ENCODE measurements at regions not wholly inside any gene's neighbourhood (a gene's known extent, or its start where the extent isn't known, plus 50 kb on each side); places are given as distances from the start of the nearest gene placed in this dataset.
A peak's percentile ranks its signal among the peaks of the same experiment; 100 is the strongest.

DNA sequence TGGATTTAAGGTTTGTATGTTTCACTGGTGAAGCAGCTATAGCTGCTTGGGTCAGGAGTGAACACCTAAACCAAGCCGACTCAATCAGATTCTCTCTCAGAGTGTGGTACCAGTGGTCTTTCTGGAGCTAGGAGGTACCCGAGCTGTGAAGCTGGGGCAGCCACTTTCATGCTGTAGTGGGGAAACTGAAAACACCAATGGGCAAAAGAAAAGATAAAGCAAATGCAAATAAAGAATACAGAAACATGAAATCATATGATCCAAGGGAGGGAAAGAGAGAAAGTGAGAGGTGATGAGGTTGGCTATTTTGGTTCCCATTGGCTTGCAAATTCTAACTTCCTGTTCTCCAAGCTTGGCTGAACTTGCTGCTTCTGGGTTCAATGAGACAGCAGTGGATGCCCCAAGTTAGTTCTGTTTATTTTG, 212.3 kb upstream of the CFAP20DC start:
- no peak for ATAC-seq
- intact Hi-C loops (cut with DNase I) = no loop called here
- DNase-seq = no peak

DNA sequence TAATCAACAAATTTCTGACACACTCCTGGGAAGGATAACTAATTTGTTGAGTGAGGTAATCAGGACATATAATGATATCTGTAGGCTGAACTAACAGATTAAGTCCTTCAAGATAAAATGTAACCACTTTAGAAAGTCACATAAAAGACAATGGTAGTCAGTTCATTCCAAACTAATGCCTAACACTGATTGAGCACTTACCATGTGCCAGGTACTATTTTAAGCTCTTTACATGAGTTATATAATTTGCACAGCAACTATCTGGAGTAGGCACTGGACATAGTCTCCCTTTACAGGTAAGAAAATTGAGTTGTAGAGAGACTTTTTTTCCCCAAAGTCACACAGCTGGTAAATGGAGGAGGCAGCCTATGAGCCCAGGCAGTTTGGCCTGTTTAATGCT, 211.2 kb upstream of the CFAP20DC start:
- peak in 1 of 2 donors; percentile 32 for ATAC-seq
- intact Hi-C loops (cut with DNase I) = no loop called here
- no peak for DNase-seq

- DNase-seq (no peak), ATAC-seq (no peak)
- intact Hi-C loops (cut with DNase I) = no loop called here
Observed at GRCh38 chr3:59258550-59259260, 208.9 kb upstream of the CFAP20DC start.

DNA sequence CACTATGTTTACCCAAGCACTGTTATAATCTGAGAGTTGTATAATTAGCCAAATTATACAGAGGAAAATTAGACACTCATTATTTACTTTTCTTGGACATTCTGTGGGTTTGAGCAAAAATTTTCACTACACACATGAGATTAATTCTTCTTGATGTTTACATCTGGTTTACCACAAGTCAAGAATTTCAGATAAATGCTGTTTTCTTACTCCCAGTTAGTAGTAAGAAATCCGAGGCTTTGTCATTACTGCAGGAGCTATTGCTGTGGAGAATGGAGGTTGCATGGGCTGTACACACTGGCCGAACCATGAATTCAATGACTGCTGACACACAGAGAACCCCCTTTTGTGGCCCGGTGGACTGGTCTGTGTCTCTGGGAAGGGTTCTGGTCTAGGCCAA, 207.7 kb upstream of the CFAP20DC start:
- intact Hi-C loops (cut with DNase I) = no loop called here

DNA sequence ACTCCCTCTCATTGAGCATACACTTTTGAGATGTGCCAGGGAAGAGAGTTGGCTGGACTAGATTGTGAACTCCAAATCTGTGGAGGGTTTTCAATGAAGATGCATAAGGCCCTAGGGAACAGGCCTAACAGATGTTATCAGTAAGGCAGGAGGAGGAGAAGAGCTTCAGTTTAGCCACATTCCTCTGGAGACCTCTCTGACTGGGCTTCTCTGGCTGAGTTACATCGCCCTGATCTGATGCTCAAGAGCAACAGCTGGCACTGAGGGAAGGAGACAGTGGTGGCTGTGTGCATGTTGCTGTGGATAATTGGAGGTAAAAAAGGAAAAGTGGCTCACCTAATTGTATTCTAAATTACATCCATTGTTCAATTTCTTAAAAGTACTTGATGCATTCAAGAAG, 206.4 kb upstream of the CFAP20DC start:
- no peak for DNase-seq
- ATAC-seq = no peak

More for the DNA sequence above, 207.7 kb upstream of the CFAP20DC start:
- ATAC-seq (no peak), DNase-seq (no peak)

GRCh38 chr3:59254976-59255375, 205.2 kb upstream of the CFAP20DC start:
- DNase-seq = no peak
- intact Hi-C loops (cut with DNase I) = no loop called here
- no peak for ATAC-seq

More for the DNA sequence above, 206.4 kb upstream of the CFAP20DC start:
- intact Hi-C loops (cut with DNase I) = no loop called here

- DNase-seq (no peak), ATAC-seq (no peak)
- intact Hi-C loops (cut with DNase I) = no loop called here
Observed at GRCh38 chr3:59254433-59254832, 204.6 kb upstream of the CFAP20DC start.

DNA sequence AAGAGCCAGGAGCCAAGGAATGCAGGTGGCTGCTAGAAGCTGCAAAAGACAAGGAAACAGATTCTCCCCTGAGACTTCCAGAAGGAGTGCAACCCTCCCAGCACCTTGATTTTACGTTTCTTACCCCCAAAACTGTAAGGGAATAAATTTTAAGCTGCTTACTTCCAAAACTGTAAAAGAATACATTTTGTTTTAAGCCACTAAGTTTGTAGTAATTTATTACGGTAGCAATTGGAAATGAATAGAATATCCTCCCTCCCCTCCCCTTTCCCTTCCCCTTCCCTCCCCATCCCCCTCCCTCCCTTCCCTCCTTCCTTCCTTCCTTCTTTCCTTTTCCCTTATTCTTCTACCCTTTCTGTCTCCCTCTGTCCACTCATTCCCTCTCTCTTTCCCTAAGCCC, 203.7 kb upstream of the CFAP20DC start:
- no peak for ATAC-seq
- intact Hi-C loops (cut with DNase I) = no loop called here
- DNase-seq = no peak

GRCh38 chr3:59251869-59252268, 202.0 kb upstream of the CFAP20DC start:
- ATAC-seq (no peak), DNase-seq (no peak)

DNA sequence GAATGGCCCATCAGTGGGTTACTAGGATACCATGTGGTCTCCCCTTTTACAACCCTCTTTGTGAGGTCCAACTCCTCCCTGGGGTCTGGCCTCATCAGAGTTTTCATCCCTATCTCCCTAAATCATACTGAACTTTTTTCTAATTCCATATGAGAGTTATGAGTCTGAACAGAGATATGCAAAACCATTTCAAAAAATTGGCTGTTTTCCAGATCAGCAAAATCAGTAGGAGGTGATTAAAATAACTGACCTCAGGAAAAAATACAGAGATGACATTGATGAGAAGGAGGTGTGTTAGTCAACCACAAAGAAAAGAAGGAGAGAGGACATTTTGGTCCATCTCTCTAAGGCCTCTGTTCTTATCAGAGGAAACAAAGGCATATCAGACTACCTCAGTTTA, 200.8 kb upstream of the CFAP20DC start:
- DNase-seq (no peak), ATAC-seq (no peak)
- intact Hi-C loops (cut with DNase I) = no loop called here

More at GRCh38 chr3:59251869-59252268, 202.0 kb upstream of the CFAP20DC start:
- intact Hi-C loops (cut with DNase I) = no loop called here

DNA sequence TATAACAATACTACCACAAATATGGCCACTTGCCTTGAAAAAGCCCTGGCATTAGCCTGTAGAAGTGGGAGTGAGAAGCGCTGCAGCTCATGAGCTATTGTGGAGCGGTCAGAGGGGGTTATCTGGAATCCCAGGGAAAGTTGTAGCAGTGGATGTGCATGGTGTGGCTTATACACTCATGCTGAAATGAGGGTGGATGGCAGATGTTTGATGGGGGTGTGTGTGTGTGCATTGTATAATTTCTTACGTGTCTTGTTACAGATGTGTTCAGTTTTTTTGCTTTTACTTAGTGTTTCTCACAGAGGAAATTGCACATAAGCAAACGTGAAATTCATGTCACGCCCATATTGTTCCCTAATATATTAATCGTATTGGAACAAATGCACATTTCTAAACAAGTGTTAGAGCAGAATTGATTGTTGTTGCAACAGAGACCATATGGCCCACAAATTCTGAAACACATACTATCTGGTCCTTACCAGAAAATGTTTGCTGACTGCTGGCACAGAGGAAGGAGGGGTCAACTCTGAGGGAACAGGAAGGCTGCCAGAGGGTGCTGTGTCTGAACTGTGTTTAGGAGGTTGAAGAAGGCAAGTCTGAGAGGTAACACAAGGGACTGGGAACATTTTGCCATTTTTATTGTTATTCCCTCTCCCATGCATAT, 200.0 kb upstream of the CFAP20DC start:
- intact Hi-C loops (cut with DNase I) = no loop called here

GRCh38 chr3:59249004-59249403, 199.2 kb upstream of the CFAP20DC start:
- ATAC-seq (no peak), DNase-seq (no peak)
- intact Hi-C loops (cut with DNase I) = no loop called here

More for the DNA sequence above, 200.0 kb upstream of the CFAP20DC start:
- no peak for ATAC-seq
- no peak for DNase-seq

GRCh38 chr3:59247402-59247841, 197.6 kb upstream of the CFAP20DC start:
- no peak for DNase-seq
- no peak for ATAC-seq
- intact Hi-C loops (cut with DNase I) = no loop called here

DNA sequence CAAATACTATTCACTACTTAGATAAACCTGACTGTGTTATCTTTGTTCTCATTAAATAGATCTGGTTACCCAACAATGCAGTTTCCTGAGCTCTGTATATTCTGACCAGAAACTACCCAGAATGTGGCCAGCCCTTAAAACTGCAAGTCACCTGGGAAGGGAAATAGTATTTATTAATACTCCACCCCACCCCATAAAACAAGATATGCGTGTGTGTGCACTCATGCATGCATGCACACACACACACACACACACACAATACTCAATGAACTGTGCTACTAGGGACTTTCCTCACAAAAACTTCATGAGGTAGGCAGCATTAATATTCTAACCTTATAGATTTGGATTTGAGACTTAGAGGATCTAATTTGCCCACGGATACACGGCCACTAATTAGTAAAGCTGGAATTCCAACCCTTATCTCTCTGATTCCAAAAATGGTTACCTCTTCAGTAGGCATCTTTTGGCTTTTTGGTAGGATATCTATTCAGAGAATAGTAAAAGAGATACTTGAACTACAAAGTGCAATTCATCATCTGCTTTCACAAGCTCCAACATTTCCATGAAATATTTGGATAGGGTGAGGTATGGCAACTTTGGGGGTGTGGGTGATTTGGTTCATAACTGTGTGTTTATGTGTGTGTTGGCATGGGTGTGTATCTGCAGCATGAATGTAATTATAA, 197.0 kb upstream of the CFAP20DC start:
- DNase-seq (no peak), ATAC-seq (no peak)
- intact Hi-C loops (cut with DNase I) = no loop called here

GRCh38 chr3:59245859-59246501, 196.2 kb upstream of the CFAP20DC start:
- DNase-seq (peak; percentile 22), ATAC-seq (peak in 1 of 2 donors; percentile 42)
- intact Hi-C loops (cut with DNase I) = no loop called here

- ATAC-seq (peak in 1 of 2 donors; percentile 84), DNase-seq (no peak)
- intact Hi-C loops (cut with DNase I) = no loop called here
Observed at GRCh38 chr3:59245300-59245858, 195.6 kb upstream of the CFAP20DC start.

DNA sequence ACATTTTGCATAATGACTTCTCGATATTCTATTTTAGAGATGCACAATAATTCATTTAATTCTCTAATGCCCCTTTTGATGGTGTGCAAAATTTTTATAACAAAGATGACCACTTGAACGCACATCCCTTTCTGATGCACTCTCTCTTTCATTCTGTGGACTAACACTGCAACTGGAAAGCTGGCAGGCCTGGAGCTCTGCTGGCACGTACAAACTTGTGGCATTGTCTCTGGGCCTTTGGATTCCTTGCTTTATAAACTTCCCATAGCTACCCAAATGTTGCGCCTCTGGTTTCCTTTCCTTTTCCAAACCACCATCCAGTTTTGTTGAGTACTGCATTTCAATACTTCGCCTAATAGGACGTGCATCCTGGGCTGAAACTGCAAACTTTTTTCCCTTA, 194.5 kb upstream of the CFAP20DC start:
- DNase-seq = no peak
- ATAC-seq = no peak
- intact Hi-C loops (cut with DNase I) = no loop called here

GRCh38 chr3:59243476-59243875, 193.7 kb upstream of the CFAP20DC start:
- ATAC-seq (no peak), DNase-seq (no peak)
- intact Hi-C loops (cut with DNase I) = no loop called here

DNA sequence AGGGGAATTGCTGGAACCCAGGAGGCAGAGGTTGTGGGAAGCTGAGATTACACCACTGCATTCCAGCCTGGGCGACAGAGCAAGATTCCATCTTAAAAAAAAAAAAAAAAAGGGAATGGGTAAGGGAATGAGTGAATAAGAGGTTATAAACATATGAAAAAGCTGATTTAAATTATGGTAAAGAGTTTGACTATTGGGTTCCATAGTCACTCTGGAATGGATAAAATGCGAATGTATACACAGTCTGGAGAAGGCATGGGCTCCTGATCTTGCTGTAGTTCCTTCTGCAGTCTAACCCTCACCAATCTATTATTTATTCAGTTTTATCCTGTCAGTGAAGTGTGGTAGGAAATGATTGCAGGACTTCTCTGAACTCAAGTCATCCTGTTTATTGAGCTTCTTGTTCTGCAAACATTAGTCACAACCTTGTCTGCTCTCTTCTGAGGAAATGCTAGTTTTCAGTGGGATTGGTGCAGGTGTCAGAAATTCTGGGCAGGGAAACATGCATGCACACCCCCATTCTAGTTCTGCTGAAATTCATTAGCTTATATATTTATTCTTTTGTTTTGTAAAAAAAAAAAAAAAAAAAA, 190.9 kb upstream of the CFAP20DC start:
- intact Hi-C loops (cut with DNase I) = no loop called here
- no peak for ATAC-seq
- no peak for DNase-seq
